ENCODE measurements at regions not wholly inside any gene's neighbourhood (a gene's known extent, or its start where the extent isn't known, plus 50 kb on each side); places are given as distances from the start of the nearest gene placed in this dataset.

GRCh38 chr11:97637701-97638100 is 1247.9 kb downstream of the JRKL start:
- no peaks in the 10 kb centered on the region for H3K9me3 ChIP-seq (replicated peaks; ENCODE audit: control insufficient read depth, insufficient read depth, low read length)
- no peak overlapping the region for H3K4me2 ChIP-seq (ENCODE audit: insufficient read depth, low read length)
- no peak overlapping the region for H3K9ac ChIP-seq (replicated peaks; ENCODE audit: extremely low read depth, insufficient read depth, low read length)
- no peaks in the 10 kb centered on the region for H3K79me2 ChIP-seq (ENCODE audit: control insufficient read depth, insufficient read depth, low read length)
- H3K36me3 ChIP-seq (ENCODE audit: control insufficient read depth in 2 of 2, extremely low read depth in 1 of 2, insufficient read depth in 2 of 2, low read length in 2 of 2), result no peaks in the 10 kb centered on the region
- H2AFZ ChIP-seq (ENCODE audit: low read depth, low read length), result no peak overlapping the region
- TF ChIP-seq POLR2AphosphoS5 (IDR thresholded peaks at IDR 0.05; ENCODE audit: insufficient read depth, low read depth, low read length) (no peak), FOS (IDR thresholded peaks at IDR 0.05; ENCODE audit: borderline replicate concordance, insufficient read depth, low read length) (no peak), POLR2A (IDR thresholded peaks at IDR 0.05; ENCODE audit: low read depth, low read length) (no peak), MAX (IDR thresholded peaks at IDR 0.05; ENCODE audit: insufficient read depth, insufficient read length) (no peak), EZH2 (IDR thresholded peaks at IDR 0.05; ENCODE audit: borderline replicate concordance, low read depth, low read length, severe bottlenecking) (no peak), GATA2 (IDR thresholded peaks at IDR 0.05; ENCODE audit: insufficient read depth, insufficient read length, low read depth, low read length) (no peak), MYC (IDR thresholded peaks at IDR 0.05; ENCODE audit: low read depth, low read length) (no peak), JUN (IDR thresholded peaks at IDR 0.05; ENCODE audit: borderline replicate concordance, insufficient read depth, insufficient read length, low read depth) (no peak)
- TF ChIP-seq, protein P1, sequence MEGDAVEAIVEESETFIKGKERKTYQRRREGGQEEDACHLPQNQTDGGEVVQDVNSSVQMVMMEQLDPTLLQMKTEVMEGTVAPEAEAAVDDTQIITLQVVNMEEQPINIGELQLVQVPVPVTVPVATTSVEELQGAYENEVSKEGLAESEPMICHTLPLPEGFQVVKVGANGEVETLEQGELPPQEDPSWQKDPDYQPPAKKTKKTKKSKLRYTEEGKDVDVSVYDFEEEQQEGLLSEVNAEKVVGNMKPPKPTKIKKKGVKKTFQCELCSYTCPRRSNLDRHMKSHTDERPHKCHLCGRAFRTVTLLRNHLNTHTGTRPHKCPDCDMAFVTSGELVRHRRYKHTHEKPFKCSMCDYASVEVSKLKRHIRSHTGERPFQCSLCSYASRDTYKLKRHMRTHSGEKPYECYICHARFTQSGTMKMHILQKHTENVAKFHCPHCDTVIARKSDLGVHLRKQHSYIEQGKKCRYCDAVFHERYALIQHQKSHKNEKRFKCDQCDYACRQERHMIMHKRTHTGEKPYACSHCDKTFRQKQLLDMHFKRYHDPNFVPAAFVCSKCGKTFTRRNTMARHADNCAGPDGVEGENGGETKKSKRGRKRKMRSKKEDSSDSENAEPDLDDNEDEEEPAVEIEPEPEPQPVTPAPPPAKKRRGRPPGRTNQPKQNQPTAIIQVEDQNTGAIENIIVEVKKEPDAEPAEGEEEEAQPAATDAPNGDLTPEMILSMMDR (IDR thresholded peaks at IDR 0.05; ENCODE audit: extremely low read depth in 1 of 2, insufficient read depth in 1 of 2, low read depth in 1 of 2, low read length in 2 of 2), result no peak
- CTCF ChIA-PET, result interaction anchor here (1.0 kb wide), 1 partner anchor 11 kb away, joined by 3 read pairs; no protein-coding TSS in a partner anchor
- H3K9me1 ChIP-seq (replicated peaks; ENCODE audit: control insufficient read depth, extremely low read depth, insufficient read depth, low read length), result no peaks in the 10 kb centered on the region
- dilution Hi-C loops (cut with MboI; ENCODE audit: extremely low pct_ligation_motif_present, low sequenced_read_pairs), result no loop called here
- intact Hi-C loops (cut with micrococcal nuclease), result no loop called here
- DNase-seq (ENCODE audit: low read depth, low spot score) (no peak), FAIRE-seq (no peak)
- POLR2A ChIA-PET, result no interaction called here
- H3K4me3 ChIP-seq (replicated peaks in 1 of 3; ENCODE audit: insufficient read depth in 1 of 3, low read depth in 1 of 3, low read length in 3 of 3), result no peak overlapping the region
- no peaks in the 10 kb centered on the region for H4K20me1 ChIP-seq (replicated peaks; ENCODE audit: control insufficient read depth, extremely low read depth, insufficient read depth, low read length)
- H3K4me1 ChIP-seq (ENCODE audit: control insufficient read depth, extremely low read depth, insufficient read depth, low read length), result no peaks in the 10 kb centered on the region
- H3K27ac ChIP-seq (ENCODE audit: insufficient read depth, low read depth, low read length), result no peak overlapping the region
- H3K27me3 ChIP-seq (ENCODE audit: control insufficient read depth in 2 of 2, insufficient read depth in 2 of 2, low read length in 2 of 2), result no peaks in the 10 kb centered on the region
- BruUV-seq (replicated peaks), result no TSS peak

Measured in endothelial cell of umbilical vein (primary cell).